HPDE6-E6E7 (cell line): ENCODE measurements at regions not wholly inside any gene's neighbourhood (a gene's known extent, or its start where the extent isn't known, plus 50 kb on each side); places are given as distances from the start of the nearest gene placed in this dataset.
"Not testable (repeated sequence)": the region's sequence is repeated elsewhere in the genome, so short reads cannot be mapped to it uniquely, and the experiment has no call there.

Experiments
- DNase-seq: peaks from one replicate; pipeline ENCODE4 v3.0.0; 2011; ENCODE audit warnings: missing footprints; ENCODE audit errors: extremely low spot score

DNA sequence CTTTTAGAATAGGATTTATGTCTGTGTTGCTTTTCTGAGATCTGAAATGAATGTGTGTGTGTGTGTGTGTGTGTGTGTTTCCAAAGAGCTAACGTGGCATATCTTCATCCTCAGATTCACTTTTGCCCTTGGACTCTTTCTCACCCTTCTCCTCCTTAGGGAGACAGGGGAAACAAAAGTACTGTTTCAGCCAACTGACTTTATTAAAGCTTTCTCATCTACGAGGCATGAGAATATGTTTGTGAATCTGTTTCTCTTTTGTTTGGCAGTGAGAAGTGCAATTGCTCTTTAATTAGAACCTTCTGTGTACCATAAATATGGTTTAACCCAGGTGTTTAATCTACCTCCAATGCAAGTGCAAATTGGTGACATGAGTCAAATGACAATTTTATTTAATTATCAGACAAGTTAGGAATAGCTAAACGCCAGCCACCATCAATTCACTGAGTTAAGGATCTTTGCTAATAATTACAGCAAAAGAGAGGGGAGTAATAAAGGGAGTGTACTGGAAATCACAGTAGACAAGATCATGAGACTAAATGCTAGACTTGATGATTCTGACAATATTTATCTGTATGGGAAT, 186.4 kb upstream of the COL3A1 start:
- no peak for DNase-seq

DNA sequence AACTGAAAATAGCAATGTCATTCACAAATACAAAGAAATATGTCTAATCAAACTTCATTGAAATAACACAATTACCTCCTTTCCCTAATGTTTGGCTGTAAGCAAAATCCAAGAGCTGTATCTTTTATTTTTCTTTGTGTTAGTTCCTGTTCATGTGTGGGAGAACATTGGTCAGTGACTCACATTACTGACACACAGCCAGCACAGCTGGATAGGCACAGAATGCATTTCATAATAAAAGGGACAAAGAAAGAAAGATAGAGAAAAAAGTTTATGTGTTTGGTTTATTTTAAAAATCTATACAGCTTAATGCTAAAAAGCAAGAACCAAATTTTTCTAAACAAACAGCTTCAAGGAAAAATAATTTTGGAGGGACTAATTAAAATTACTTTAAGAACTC, 185.6 kb upstream of the COL3A1 start:
- DNase-seq = no peak

DNA sequence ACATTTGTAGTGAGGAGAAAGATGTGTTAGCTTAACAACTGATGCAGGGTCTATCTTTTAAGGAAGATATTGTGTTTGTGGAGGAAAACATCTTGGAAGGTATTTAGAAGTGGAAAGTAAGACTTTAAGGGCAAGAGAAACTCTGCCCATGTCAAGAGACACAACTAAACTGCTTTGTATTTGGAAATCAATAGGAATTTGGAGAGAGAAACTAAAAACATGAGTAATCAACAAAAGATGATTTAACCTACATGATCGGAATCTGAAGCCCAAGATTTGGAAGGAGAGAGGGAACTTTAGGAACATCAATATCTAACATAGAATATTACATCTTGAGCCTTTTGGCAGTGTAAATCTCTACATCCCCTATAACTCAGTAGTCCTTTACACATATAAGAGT, 184.2 kb upstream of the COL3A1 start:
- no peak for DNase-seq

DNA sequence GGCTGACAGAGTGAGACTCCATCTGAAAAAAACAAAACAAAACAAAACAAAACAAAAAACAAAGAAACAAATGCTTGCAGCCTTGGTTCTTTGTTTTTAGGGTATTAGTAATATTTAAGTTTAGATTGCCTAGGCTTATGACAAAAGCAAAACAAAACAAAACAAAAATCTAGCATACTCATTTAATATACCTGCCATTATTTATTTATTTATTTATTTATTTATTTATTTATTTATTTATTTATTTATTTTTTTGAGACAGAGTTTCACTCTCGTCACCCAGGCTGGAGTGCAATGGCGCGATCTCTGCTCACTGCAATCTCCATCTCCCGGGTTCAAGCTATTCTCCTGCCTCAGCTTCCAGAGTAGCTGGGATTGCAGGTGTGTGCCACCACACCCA, 179.7 kb upstream of the COL3A1 start:
- not testable (repeated sequence) for DNase-seq

DNA sequence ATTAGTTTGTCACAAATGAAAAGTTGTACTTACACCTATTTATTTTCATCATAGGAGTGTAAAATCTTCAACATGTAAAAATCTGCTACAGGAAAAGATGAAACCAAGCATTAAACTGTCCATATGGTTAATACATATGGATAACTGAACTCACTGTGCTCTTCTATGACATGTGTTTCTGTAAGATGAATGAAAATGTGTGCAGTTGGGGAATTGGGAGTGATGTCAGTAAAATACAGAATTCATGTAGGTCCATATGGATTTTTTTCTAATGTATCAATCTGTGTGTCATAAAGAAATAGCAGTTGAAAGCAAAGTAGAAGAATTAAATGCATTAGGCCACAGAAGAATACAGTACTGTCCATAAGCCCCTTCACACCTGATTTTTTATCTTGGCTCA, 178.4 kb upstream of the COL3A1 start:
- no peak for DNase-seq

DNA sequence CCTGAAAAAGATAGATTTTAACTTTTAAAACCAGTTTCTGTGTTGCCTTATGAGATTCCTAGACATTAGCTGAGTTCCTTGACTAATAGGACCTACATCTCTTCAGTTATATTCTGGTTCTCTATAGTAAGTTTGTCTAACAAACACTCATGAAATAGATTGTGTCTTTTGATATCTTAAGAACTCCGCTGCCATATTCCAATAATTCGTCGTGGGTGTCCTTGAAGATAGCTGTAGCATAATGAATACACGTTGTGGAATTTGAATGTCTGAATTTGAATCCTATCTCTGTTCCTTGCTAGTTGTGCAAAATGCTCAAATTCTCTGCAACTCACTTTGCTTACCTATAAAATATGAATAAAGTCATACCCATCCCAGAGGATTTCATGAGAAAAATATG, 176.8 kb upstream of the COL3A1 start:
- no peak for DNase-seq

DNA sequence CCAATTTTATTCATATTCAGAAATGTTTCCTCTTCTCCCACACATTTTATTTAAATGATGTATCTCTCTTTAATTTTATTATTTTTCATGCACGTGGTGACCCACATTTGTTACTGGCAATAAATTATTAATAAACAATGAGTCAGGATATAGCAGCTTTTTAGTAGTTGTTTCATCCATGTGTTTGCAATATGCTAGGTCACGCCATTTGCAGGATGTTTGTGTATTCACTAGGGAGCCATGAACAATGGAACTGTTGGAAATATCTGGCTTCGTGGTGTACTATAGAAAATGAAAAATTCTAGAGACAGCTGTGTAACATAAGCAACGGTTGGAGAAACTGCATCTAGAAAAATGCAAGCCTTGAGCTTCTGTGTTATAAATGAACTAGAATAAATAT, 176.0 kb upstream of the COL3A1 start:
- no peak for DNase-seq

DNA sequence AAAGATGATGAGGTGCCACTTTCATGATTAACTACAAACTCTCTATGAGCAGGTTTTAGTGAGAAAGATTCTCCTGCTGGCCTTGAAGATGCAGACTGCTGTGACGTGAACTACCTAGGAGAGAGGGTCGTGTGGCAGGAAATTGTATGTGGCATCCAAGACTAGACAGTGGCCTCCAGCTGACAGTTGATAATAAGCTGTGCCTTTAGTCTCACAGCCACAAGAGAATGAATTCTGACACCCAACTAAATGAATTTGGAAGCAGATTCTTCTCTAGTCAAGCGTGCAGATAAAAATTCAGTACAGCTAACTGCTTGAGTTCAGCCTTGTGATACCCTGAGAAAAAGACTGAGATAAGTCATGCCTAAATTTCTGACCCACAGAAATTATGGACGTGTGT, 169.0 kb upstream of the COL3A1 start:
- DNase-seq = no peak

DNA sequence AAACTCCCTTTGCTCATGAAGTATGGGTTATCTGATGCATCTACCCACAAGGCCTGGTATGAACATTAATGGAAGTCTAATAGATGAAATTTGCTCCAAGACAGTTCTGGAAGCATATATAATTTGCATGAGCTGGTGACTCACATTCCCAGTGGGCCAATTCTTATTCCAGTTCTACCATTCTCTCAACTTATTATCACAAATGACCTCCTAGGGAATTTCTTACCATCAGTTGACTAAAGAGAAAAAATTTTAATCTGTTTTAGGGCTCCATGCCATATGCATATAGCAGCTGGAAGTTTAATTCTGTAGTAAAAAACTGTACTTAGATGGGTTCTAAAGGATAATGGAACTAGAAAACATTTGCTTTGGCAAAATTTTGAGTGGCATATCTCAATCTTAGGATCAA, 165.2 kb upstream of the COL3A1 start:
- no peak for DNase-seq

DNA sequence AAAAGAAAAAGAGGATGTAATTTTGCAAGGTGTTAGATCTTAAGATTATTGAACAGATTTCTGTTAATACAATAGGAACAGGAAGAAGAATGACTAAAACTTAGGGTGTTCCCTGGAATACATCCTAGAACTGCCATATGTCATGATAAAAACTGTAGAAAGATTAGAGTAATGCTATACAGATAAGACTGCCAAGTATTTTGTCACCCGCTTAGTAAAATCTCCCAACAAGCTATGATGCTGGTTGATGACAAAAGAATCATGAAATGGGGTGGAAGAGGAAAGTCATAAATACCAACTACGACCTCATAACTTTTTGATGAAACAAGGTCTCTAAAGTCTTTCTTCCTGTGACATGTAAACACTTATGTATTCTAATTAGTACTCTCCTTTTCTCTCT, 163.6 kb upstream of the COL3A1 start:
- DNase-seq = no peak

DNA sequence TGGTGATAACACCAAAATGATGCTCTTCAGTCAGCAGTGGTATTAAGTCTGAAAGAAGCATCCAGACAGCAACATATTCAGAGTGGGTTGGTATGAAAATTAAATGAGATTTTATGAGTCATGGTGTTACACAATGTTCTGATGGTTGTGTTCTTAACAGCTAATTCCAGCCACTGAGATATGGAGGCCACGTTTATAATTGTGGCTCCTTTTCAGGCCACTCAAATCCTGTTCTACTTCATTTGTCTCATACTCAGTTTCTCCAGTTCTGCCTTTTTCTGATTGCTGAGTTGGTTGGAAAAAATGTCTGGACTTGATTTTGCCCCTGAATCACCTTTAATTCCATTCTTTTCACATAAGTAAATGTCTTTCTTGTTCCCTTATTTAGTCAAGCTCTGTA, 162.7 kb upstream of the COL3A1 start:
- DNase-seq = no peak

DNA sequence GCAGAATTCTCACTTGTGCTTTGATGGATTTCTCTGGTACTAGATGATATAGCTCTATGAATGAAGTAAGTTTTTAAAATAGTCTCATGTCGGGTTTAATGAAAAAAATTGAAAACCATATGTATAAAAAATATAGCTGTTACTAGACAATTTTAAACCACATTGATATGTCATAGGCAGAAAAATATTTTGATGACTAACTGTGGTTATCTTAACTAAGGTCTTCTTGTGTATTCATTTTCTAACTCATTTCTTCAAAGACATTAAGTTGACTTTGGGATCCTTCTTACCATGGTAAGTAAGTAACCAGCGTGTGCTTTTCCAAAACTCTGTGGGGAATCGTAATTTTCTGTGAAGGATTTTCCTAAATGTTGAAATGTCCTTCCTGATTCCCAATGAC, 160.9 kb upstream of the COL3A1 start:
- no peak for DNase-seq

DNA sequence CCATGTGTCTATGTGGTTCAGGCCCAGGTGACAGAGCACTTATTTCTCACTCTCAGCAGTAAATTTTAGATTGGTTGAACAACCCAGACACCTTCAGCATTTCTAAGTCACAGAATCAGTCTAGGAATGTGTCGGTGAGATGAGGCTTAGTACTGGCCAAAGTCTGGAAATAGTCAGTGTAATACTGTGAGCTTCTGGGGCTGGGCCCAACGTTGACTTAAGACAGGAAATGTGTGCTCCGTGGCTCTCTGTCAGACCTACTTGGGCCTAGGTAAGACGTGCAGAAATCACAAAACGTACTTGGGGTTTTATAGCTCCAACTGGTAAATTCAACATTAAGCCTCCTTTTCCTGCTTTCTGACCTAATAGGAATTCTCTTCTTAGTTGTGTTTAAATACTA, 160.3 kb upstream of the COL3A1 start:
- no peak for DNase-seq

DNA sequence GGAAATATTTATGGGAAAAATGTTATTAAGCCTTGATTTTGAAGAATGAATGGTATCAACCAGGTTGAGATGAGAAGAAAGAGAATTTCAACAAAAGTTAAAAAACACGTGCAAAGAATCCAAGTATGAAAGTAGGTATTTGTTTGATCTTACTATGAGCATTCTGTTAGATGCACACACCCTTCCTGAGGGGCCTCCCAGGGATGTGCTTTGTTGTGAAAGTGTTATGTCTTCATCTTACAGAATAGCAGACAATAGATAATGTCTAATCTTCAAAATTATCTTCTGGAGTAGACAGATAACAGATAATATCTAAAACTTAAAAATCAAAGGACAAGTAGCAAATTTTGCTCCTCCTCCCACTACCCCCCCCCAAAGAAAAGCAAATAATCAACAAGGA, 155.2 kb upstream of the COL3A1 start:
- DNase-seq = no peak

DNA sequence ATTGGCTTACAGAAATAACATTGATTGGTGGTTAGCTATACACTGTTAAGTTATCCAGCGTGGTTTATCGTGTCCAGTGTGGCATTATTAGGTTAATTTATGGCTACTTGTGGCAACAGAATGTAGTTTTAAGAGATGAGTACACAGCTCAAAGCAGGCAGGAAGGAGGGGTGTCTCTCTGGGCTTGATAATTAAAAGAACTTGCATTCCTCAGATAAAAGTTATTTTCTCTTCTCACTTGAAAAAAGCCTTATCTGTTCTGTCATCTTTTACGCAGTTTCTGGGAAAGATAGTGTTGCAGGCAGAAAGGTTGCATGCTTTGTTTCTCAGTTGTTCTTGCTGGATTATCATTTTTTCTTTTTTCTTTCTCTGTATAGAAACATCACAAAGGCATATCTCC, 154.4 kb upstream of the COL3A1 start:
- DNase-seq = no peak

DNA sequence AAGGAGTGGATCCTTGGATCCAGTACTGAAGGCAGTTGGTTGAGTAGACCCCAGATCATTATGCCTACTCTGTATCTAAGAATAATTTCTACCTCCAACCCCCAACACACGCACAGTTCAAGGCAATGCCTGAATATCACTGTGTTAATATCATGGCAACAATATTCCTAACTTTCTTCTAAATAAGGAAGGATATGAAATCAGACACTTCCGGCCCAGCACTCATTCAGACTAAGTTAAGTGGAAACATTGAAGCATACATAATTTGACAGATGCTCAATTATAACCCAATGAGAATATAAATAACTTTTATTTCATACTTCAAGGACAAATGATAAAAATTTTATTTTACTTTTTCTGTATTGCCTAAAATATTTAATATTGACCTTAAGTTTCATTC, 153.6 kb upstream of the COL3A1 start:
- DNase-seq = no peak

DNA sequence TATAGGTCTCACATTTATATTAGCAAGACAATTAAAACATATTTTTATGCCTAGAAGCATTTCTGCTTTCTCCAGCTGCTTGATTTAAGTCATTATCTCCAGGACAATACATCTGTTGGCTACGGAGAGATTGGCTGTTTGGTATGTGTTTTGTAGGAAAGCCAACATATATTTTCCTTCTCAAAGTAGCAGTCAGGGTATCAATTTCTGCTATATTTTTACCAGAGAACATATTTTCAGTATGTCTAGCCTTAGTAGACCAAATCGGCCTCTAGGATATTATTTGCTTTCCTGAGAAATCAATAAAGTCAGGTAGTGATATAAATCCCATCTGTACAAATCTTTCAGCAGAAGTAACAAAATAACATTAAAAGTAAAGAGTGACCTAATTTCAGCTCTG, 150.0 kb upstream of the COL3A1 start:
- DNase-seq = no peak

DNA sequence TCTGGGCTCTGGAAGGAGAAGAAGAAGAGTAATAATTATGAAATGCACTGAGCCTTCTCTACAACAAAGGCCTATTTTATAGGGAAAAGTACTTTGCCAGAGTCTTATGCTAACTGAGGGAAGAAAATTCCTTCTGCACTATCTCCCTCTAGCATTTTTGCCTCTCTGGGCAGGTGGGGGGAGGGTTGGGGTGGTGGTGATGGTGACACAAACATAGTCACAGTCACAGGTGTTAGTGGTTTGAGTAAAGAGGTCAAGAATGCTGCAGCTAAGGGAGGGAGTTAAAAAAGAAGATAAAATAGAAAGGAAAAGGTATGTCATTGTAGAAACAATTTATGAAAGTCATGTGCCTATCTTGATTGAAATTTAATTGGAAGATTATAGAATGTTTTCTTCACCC, 140.8 kb upstream of the COL3A1 start:
- DNase-seq = no peak

DNA sequence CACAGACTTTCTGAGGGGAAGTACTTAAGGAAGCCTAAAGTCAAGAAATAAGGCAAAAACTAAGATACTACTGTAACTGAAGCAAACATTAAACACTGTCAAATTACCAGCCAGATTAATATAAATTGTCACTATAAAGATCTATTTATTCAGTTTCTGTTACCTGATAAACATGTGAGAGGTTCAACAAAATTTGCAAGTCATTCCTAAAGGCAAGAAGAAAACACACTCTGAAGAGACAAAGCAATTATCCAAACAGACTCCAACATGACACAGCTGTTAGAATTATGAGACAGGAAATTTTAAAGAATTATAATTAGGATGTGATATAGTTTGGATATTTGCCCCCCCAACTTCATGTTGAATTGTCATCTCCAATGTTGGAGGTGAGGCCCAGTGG, 140.4 kb upstream of the COL3A1 start:
- DNase-seq = no peak

DNA sequence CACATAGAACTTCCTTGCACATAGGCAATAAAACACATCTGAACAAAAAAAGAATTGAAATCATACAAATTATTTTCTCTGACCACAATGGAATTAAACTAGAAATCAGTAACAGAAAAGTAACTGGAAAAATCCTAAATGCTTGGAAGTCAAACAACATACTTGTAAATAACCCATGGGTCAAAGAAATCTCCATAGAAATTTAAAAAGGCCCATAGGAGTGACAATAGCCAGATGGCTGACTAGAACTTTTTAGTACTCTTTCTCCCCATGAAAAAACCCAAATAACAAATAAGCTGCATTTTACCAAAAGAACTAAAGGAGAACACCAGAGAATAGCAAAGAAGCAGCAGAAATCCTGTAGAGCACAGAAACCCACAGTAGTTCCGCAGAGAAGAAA, 139.2 kb upstream of the COL3A1 start:
- DNase-seq = no peak

DNA sequence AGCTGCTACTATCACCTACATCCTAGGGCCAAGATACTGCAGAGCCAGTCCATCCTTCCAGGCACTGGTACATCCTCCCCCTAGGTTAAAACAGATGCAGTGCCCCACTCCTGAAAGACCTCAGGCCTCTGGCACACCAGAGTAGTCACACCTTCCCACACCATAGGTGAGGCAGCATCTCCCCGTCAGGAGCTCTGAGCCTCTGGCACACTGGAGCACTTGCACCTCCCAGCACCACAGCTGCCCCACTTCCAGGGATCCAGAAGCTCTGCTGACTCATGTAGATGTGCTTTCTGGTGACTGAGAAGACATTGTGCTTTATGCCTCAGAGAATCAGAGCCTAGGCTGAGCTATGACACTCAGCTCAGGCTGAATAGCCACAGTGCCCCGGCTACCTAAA, 138.4 kb upstream of the COL3A1 start:
- no peak for DNase-seq

DNA sequence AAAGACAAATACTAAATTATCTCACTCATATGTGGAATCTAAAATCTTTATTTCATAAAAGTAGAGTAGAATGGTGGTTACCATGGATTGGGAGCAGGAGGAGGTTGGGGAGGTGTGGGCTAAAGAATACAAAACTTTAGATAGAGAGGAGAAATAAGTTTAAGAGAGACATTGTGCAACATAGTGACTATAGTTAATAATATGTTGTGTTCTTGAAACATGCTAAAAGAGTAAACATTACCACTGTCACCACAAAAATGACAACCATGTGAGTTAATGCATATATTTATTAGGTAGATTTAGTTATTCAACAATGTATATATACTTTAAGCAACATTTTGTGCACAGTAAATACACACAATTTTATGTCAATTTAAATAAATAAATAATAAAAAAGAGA, 128.5 kb upstream of the COL3A1 start:
- DNase-seq = no peak

DNA sequence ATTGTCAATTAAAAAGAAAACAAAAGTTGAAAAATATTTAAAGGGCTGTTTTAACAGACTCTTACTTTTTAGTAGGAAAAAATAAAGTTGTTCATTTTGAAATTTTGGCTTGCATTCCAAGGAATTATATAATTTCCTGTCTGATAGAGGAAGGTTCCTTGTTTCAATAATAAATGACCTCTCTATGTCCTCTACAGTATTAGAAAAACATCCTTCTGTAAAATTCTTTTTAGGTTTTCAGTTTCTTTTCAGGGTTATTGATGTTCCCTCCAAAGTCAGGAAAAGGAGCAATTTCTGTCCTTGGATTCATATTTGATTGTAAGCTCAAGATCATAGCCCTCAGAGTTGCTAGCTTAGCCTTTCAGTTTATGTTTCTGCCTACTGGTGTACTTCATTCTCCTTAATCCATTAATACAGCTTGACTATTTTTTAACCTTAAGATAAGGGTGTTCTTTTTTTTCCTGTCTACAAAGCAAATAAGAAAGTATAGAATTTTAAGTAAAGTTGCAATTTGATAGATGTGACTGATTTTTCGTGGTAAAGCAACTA, 125.2 kb upstream of the COL3A1 start:
- no peak for DNase-seq

DNA sequence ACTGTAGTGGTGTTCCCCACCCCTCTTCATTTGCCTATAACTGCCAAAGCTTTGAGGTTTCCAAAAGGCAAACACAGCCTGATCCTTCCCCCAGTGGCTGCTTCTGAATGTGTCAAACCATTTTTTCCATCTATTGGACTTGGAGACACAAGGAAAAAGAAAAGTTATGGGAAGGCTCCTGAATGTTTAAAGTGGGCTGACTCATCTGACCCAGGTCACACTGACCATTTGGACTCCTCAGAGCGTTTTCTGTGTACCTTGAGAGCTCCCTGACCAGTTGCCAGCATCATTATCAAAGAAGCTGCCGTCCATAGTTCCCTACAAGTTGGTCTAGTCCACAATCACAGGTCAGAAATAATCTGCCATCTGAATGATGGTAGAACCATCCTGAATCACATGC, 123.4 kb upstream of the COL3A1 start:
- no peak for DNase-seq

DNA sequence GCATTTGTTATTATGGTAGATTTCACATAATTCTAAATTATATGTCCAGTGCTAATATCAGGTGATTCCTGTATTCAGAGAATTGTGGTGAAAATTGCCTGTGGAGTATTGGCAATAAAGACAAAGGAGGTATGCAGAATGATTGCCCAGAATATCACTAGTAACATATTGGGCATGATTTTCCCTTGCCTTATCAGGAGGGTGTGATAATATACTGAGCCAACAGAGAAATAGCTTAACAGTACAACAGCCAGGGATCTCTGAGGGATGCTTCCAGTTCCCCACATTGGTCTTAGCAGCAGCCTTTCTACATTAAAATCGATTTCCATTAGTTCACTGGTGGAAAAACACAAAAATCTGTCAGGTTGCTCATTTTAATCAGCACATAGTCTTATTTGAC, 122.9 kb upstream of the COL3A1 start:
- no peak for DNase-seq
